Activated CD4-positive, alpha-beta T cell treated with anti-CD3 and anti-CD28 coated beads, Interleukin-2, amount 50 U/mL, for 24 hours (primary cell): ENCODE measurements at regions not wholly inside any gene's neighbourhood (a gene's known extent, or its start where the extent isn't known, plus 50 kb on each side); places are given as distances from the start of the nearest gene placed in this dataset.

ENCODE experiments used
- DNase-seq, 2 donors: peaks; one replicate each; pipeline ENCODE4 v3.0.0-alpha.2; 2020; ENCODE audit warnings: low read depth in 1 of 2, low spot score in 1 of 2

GRCh38 chr1:34476371-34476770 lies 278.5 kb upstream of the GJB5 start:
- no peak for DNase-seq

GRCh38 chr1:34477632-34478141 lies 277.2 kb upstream of the GJB5 start:
- no peak for DNase-seq

GRCh38 chr1:34478515-34479076 lies 276.3 kb upstream of the GJB5 start:
- no peak for DNase-seq

GRCh38 chr1:34479731-34480130 lies 275.1 kb upstream of the GJB5 start:
- no peak for DNase-seq

- DNase-seq: no peak
Observed at GRCh38 chr1:34488080-34488708, 266.7 kb upstream of the GJB5 start.

GRCh38 chr1:34500451-34500850 lies 254.4 kb upstream of the GJB5 start:
- DNase-seq: no peak

GRCh38 chr1:34511802-34512201 lies 243.0 kb upstream of the GJB5 start:
- DNase-seq: no peak

- no peak for DNase-seq
Observed at GRCh38 chr1:34518146-34518699, 236.6 kb upstream of the GJB5 start.

GRCh38 chr1:34520111-34520510 lies 234.7 kb upstream of the GJB5 start:
- no peak for DNase-seq

GRCh38 chr1:34524783-34525182 lies 230.1 kb upstream of the GJB5 start:
- no peak for DNase-seq

GRCh38 chr1:34529935-34530859 lies 224.7 kb upstream of the GJB5 start:
- DNase-seq: no peak

- DNase-seq: no peak
Observed at GRCh38 chr1:34532113-34532512, 222.7 kb upstream of the GJB5 start.

- no peak for DNase-seq
Observed at GRCh38 chr1:34538481-34538880, 216.4 kb upstream of the GJB5 start.

GRCh38 chr1:34547046-34547674 lies 207.7 kb upstream of the GJB5 start:
- no peak for DNase-seq

GRCh38 chr1:34549199-34549598 lies 205.6 kb upstream of the GJB5 start:
- no peak for DNase-seq

- no peak for DNase-seq
Observed at GRCh38 chr1:34578306-34578705, 176.5 kb upstream of the GJB5 start.

GRCh38 chr1:34582356-34582755 lies 172.5 kb upstream of the GJB5 start:
- no peak for DNase-seq

GRCh38 chr1:34587761-34588160 lies 167.1 kb upstream of the GJB5 start:
- DNase-seq: no peak

- DNase-seq: no peak
Observed at GRCh38 chr1:34590211-34590623, 164.6 kb upstream of the GJB5 start.

- no peak for DNase-seq
Observed at GRCh38 chr1:34591751-34592629, 162.9 kb upstream of the GJB5 start.
